HL-60 (cell line): ENCODE measurements at regions not wholly inside any gene's neighbourhood (a gene's known extent, or its start where the extent isn't known, plus 50 kb on each side); places are given as distances from the start of the nearest gene placed in this dataset.

Source experiments
- DNase-seq, 2 experiments: peaks; one replicate each; pipeline ENCODE4 v3.0.0-alpha.2; 2010 to 2020; ENCODE audit warnings: low read depth in 1 of 2, low spot score in 1 of 2
- H3K27ac ChIP-seq: fragments of 250-450 bp; sonication (Bioruptor Pico); replicated peaks from 2 replicates; pipeline ENCODE4 v1.5.1; 2020; ENCODE audit warnings: mild to moderate bottlenecking, moderate library complexity
- H3K27me3 ChIP-seq: fragments of 250-450 bp; sonication (Bioruptor Pico); 2 replicates; pipeline ENCODE4 v1.5.1; 2021; ENCODE audit warnings: mild to moderate bottlenecking, moderate library complexity; ENCODE audit not compliant: insufficient read depth, poor library complexity, severe bottlenecking
- H3K4me3 ChIP-seq: replicated peaks from 2 replicates; pipeline ENCODE4 v1.5.1; 2011; ENCODE audit warnings: mild to moderate bottlenecking, control low read depth, low read length; ENCODE audit not compliant: insufficient read depth
- GABPA ChIP-seq: IDR thresholded peaks from 2 replicates; pipeline ENCODE4 v1.6.1; 2012; ENCODE audit warnings: low read depth
- POLR2AphosphoS5 ChIP-seq: IDR thresholded peaks from 2 replicates; pipeline ENCODE4 v1.6.1; 2012; ENCODE audit warnings: low read depth
- SPI1 ChIP-seq: IDR thresholded peaks from 2 replicates; pipeline ENCODE4 v1.6.1; 2012; ENCODE audit warnings: low read depth, mild to moderate bottlenecking, borderline replicate concordance
- TF ChIP-seq, protein P1 (sequence below): IDR thresholded peaks from 2 replicates; pipeline ENCODE4 v1.6.1; 2012; ENCODE audit warnings: low read depth; ENCODE audit not compliant: insufficient replicate concordance
- TF ChIP-seq, protein P2 (sequence below): IDR thresholded peaks from one replicate; pipeline ENCODE4 v1.5.1; 2011; ENCODE audit warnings: low read length, control low read depth, inconsistent platforms; ENCODE audit not compliant: insufficient read depth

- DNase-seq, result no peak
- Histone ChIP-seq H3K27ac (no peak overlapping the region), H3K27me3 (no peaks in the 10 kb centered on the region), H3K4me3 (no peak overlapping the region)
- TF ChIP-seq GABPA (no peak), POLR2AphosphoS5 (no peak), SPI1 (no peak)
- TF ChIP-seq, protein P1, sequence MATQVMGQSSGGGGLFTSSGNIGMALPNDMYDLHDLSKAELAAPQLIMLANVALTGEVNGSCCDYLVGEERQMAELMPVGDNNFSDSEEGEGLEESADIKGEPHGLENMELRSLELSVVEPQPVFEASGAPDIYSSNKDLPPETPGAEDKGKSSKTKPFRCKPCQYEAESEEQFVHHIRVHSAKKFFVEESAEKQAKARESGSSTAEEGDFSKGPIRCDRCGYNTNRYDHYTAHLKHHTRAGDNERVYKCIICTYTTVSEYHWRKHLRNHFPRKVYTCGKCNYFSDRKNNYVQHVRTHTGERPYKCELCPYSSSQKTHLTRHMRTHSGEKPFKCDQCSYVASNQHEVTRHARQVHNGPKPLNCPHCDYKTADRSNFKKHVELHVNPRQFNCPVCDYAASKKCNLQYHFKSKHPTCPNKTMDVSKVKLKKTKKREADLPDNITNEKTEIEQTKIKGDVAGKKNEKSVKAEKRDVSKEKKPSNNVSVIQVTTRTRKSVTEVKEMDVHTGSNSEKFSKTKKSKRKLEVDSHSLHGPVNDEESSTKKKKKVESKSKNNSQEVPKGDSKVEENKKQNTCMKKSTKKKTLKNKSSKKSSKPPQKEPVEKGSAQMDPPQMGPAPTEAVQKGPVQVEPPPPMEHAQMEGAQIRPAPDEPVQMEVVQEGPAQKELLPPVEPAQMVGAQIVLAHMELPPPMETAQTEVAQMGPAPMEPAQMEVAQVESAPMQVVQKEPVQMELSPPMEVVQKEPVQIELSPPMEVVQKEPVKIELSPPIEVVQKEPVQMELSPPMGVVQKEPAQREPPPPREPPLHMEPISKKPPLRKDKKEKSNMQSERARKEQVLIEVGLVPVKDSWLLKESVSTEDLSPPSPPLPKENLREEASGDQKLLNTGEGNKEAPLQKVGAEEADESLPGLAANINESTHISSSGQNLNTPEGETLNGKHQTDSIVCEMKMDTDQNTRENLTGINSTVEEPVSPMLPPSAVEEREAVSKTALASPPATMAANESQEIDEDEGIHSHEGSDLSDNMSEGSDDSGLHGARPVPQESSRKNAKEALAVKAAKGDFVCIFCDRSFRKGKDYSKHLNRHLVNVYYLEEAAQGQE, result no peak
- TF ChIP-seq, protein P2, sequence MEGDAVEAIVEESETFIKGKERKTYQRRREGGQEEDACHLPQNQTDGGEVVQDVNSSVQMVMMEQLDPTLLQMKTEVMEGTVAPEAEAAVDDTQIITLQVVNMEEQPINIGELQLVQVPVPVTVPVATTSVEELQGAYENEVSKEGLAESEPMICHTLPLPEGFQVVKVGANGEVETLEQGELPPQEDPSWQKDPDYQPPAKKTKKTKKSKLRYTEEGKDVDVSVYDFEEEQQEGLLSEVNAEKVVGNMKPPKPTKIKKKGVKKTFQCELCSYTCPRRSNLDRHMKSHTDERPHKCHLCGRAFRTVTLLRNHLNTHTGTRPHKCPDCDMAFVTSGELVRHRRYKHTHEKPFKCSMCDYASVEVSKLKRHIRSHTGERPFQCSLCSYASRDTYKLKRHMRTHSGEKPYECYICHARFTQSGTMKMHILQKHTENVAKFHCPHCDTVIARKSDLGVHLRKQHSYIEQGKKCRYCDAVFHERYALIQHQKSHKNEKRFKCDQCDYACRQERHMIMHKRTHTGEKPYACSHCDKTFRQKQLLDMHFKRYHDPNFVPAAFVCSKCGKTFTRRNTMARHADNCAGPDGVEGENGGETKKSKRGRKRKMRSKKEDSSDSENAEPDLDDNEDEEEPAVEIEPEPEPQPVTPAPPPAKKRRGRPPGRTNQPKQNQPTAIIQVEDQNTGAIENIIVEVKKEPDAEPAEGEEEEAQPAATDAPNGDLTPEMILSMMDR, result no peak
These were observed 599.0 kb downstream of the RAB28 start for GRCh38 chr4:12884846-12885796.

DNA sequence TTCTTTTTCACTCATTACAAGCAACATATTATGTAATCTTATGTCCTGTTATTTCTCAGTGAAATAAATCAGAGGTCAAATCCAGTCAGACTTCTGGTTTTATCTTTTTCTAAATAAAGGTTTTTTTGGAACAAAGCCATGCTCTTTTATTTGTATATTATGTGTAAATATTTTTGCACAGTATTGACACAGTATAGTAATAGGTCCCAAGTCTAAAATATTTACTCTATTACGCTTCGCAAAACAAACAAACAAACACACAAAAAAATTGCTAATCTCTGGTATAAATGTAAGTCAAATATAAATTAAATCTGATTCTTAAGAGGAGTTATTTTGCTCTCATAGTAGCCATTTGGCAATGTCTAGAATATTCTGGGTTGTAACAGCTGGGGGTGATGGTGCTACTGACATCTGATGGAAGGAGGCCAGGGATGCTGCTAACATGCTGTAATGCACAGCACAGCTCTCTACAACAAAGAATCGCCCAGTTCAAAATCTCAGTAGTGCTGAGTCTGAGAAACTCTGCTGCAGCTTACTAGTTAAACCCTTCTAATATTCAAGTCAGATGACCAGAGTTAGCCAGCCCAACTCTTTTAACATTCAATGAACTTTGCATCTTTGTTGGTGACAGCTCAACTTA, 602.1 kb downstream of the RAB28 start:
- H3K4me3 ChIP-seq, result no peak overlapping the region
- no peak for TF ChIP-seq GABPA
- no peak for TF ChIP-seq POLR2AphosphoS5
- TF ChIP-seq, protein P2, result no peak
- TF ChIP-seq SPI1, result no peak
- TF ChIP-seq, protein P1, result no peak
- no peak for DNase-seq
- no peak overlapping the region for H3K27ac ChIP-seq
- H3K27me3 ChIP-seq, result no peaks in the 10 kb centered on the region

DNA sequence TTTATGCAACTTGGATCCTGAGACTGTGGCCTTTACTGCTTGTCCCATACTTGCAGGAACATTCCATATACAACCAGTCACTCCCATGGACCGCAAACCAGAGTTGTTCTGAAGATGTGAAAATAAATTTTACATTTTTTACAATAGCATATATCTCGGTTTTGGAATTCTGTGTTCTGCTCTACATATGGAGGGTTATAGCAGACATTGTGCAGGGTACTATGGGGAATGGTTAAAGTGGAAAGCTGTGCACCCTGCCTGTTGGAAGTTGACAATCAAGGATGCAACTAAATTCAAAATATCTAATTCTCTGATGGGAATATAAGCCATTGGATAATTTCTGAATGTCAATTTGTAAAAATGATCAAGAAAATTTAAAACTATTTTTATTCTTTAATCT, 603.3 kb downstream of the RAB28 start:
- Histone ChIP-seq H3K4me3 (no peak overlapping the region), H3K27ac (no peak overlapping the region), H3K27me3 (no peaks in the 10 kb centered on the region)
- no peak for DNase-seq
- TF ChIP-seq, protein P2, result no peak
- TF ChIP-seq GABPA (no peak), SPI1 (no peak), POLR2AphosphoS5 (no peak)
- TF ChIP-seq, protein P1, result no peak
